HG02852 (cell line): ENCODE measurements at regions not wholly inside any gene's neighbourhood (a gene's known extent, or its start where the extent isn't known, plus 50 kb on each side); places are given as distances from the start of the nearest gene placed in this dataset.
A peak's percentile ranks its signal among the peaks of the same experiment; 100 is the strongest.
"Not testable (repeated sequence)": the region's sequence is repeated elsewhere in the genome, so short reads cannot be mapped to it uniquely, and the experiment has no call there.

ENCODE experiments used
- ATAC-seq: cut with Tn5 transposase; IDR thresholded peaks from one replicate; pipeline ENCODE4 v1.9.1; 2021; ENCODE audit warnings: mild to moderate bottlenecking, moderate library complexity; ENCODE audit not compliant: unreplicated experiment

GRCh38 chr13:52324831-52325230, 81.1 kb downstream of the THSD1 start:
- not testable (repeated sequence) for ATAC-seq

GRCh38 chr13:52319876-52320275, 86.1 kb downstream of the THSD1 start:
- ATAC-seq = no peak

- not testable (repeated sequence) for ATAC-seq
Observed at GRCh38 chr13:52309833-52310232, 96.1 kb downstream of the THSD1 start.

- ATAC-seq = not testable (repeated sequence)
Observed at GRCh38 chr13:52306336-52306735, 99.6 kb downstream of the THSD1 start.

- ATAC-seq = not testable (repeated sequence)
Observed at GRCh38 chr13:52303098-52303497, 102.9 kb downstream of the THSD1 start.

GRCh38 chr13:52302688-52303087, 103.3 kb downstream of the THSD1 start:
- not testable (repeated sequence) for ATAC-seq

- not testable (repeated sequence) for ATAC-seq
Observed at GRCh38 chr13:52301810-52302400, 104.1 kb downstream of the THSD1 start.

GRCh38 chr13:52298079-52298661, 107.8 kb downstream of the THSD1 start:
- not testable (repeated sequence) for ATAC-seq

GRCh38 chr13:52288891-52289290, 117.1 kb downstream of the THSD1 start:
- ATAC-seq = not testable (repeated sequence)

GRCh38 chr13:52281387-52281786, 122.0 kb upstream of the NEK3 start:
- ATAC-seq = not testable (repeated sequence)

GRCh38 chr13:52279408-52279807, 120.0 kb upstream of the NEK3 start:
- not testable (repeated sequence) for ATAC-seq

- not testable (repeated sequence) for ATAC-seq
Observed at GRCh38 chr13:52254299-52254698, 94.9 kb upstream of the NEK3 start.

GRCh38 chr13:52240752-52241151, 81.4 kb upstream of the NEK3 start:
- ATAC-seq = peak; percentile 84

- peak; percentile 63 for ATAC-seq
Observed at GRCh38 chr13:52235900-52236595, 76.7 kb upstream of the NEK3 start.

- peak; percentile 48 for ATAC-seq
Observed at GRCh38 chr13:52234928-52235327, 75.5 kb upstream of the NEK3 start.

- ATAC-seq = not testable (repeated sequence)
Observed at GRCh38 chr13:52223063-52223462, 63.7 kb upstream of the NEK3 start.

GRCh38 chr13:52213920-52214319, 54.5 kb upstream of the NEK3 start:
- ATAC-seq = not testable (repeated sequence)

- not testable (repeated sequence) for ATAC-seq
Observed at GRCh38 chr13:52212886-52213285, 53.5 kb upstream of the NEK3 start.

- ATAC-seq = not testable (repeated sequence)
Observed at GRCh38 chr13:52211416-52211776, 52.0 kb upstream of the NEK3 start.

GRCh38 chr13:52210564-52211415, 51.4 kb upstream of the NEK3 start:
- not testable (repeated sequence) for ATAC-seq
